Endothelial cell of umbilical vein (primary cell): ENCODE measurements at regions not wholly inside any gene's neighbourhood (a gene's known extent, or its start where the extent isn't known, plus 50 kb on each side); places are given as distances from the start of the nearest gene placed in this dataset.

Experiments used
- CTCF ChIP-seq, 2 donors: IDR thresholded peaks; 1 replicate in 1 of 2; 2 replicates in 1 of 2; pipeline ENCODE4 v1.5.1; 2011; ENCODE audit warnings: low read length in 2 of 2, mild to moderate bottlenecking in 2 of 2, moderate library complexity in 2 of 2, control low read depth in 1 of 2, inconsistent platforms in 1 of 2, low read depth in 1 of 2; ENCODE audit not compliant: insufficient read depth in 1 of 2; ENCODE audit errors: extremely low read depth in 1 of 2
- POLR2A ChIP-seq: IDR thresholded peaks from 2 replicates; pipeline ENCODE4 v1.6.1; 2012; ENCODE audit warnings: low read depth, mild to moderate bottlenecking, control low read depth, low read length

GRCh38 chr2:107001964-107002696 is 116.2 kb upstream of the ST6GAL2 start:
- TF ChIP-seq POLR2A (no peak), CTCF (IDR thresholded peaks at IDR 0.05; ENCODE audit: extremely low read depth in 1 of 2, insufficient read depth in 1 of 2, low read depth in 1 of 2, low read length in 2 of 2) (no peak)
